Tibial nerve (tissue), 4 donors: ENCODE measurements at regions not wholly inside any gene's neighbourhood (a gene's known extent, or its start where the extent isn't known, plus 50 kb on each side); places are given as distances from the start of the nearest gene placed in this dataset.
"Not testable (repeated sequence)": the region's sequence is repeated elsewhere in the genome, so short reads cannot be mapped to it uniquely, and the experiment has no call there.

ENCODE experiments used
- DNase-seq, 2 donors: peaks; one replicate each; pipeline ENCODE4 v3.0.0-alpha.2; 2019; ENCODE audit warnings: low spot score in 2 of 2
- H3K27ac ChIP-seq, 4 donors: fragments of 200-600 bp; sonication (generic) in 3 of 4; one replicate each; pipeline ENCODE4 v1.5.1; 2017 to 2019; ENCODE audit warnings: mild to moderate bottlenecking in 1 of 4
- H3K27me3 ChIP-seq, 2 donors: fragments of 200-600 bp; sonication (generic) in 1 of 2; one replicate each; pipeline versions ENCODE4 v1.5.1 to v1.6.0; 2017 to 2019
- H3K36me3 ChIP-seq, 3 donors: fragments of 200-600 bp; sonication (generic); one replicate each; pipeline ENCODE4 v1.5.1; 2018 to 2019
- H3K4me1 ChIP-seq, 4 donors: fragments of 200-600 bp; sonication (generic) in 3 of 4; one replicate each; pipeline ENCODE4 v1.5.1; 2017 to 2019
- H3K4me3 ChIP-seq, 4 donors: fragments of 200-600 bp; sonication (generic) in 3 of 4; one replicate each; pipeline ENCODE4 v1.5.1; 2017 to 2019; ENCODE audit warnings: mild to moderate bottlenecking in 1 of 4, moderate library complexity in 1 of 4
- H3K9me3 ChIP-seq, 4 donors: fragments of 200-600 bp; sonication (generic) in 3 of 4; one replicate each; pipeline ENCODE4 v1.5.1; 2017 to 2019
- CTCF ChIP-seq, 5 experiments: fragments of 200-600 bp in 3 of 5; fragments of 450-650 bp in 2 of 5; sonication (generic) in 3 of 5; IDR thresholded peaks; one replicate each; pipeline ENCODE4 v1.5.1; 2016 to 2019; ENCODE audit warnings: antibody characterized with exemption in 5 of 5, mild to moderate bottlenecking in 3 of 5, moderate library complexity in 2 of 5
- EP300 ChIP-seq, 2 donors: sonication (generic); formaldehyde crosslinking; IDR thresholded peaks; one replicate each; pipeline ENCODE4 v1.6.1; 2017; ENCODE audit warnings: antibody characterized with exemption in 2 of 2, mild to moderate bottlenecking in 1 of 2
- POLR2A ChIP-seq, 2 donors: fragments of 450-650 bp; IDR thresholded peaks; one replicate each; pipeline ENCODE4 v1.6.1; 2017; ENCODE audit warnings: antibody characterized with exemption in 2 of 2, mild to moderate bottlenecking in 2 of 2, moderate library complexity in 2 of 2
- WGBS, 2 donors: methylation state at CpG; one replicate each; pipeline ENCODE4 v1.1.5; 2018; 5-methylcytosine and 5-hydroxymethylcytosine counted together

DNA sequence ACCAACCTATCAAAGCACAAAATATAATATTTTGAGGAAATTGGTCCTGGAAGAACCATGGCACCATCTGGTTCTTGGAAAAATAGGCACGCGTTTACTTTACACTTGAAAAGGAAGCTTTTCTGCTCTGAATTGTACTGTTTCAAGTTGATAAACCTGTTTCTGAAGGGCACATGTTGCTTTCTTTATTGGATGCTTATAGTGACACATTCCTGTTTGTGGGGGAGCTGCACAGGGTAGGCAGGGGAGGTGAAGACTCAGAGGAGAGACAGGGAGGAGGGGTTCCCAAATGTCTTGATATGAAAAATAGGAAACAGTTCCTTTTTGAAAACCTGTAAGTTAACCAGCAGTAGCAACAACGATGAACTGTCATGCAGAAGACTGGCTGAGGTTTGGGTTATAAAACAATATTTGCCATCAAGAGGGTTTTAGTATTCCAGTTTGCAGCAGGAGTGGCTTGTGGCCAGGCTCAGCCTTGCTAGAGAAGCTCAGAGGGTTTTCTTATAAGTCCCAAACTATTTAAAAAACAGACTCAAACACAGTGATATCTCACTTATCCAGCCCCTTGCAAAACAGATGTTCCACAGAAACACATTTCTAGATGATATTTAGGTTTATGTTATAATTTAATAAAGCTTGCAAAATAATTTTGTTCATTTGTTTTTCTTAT, 127.0 kb upstream of the MROH9 start:
- Histone ChIP-seq H3K9me3 (no peaks in the 10 kb centered on the region), H3K27me3 (no peaks in the 10 kb centered on the region), H3K4me3 (no peak overlapping the region), H3K27ac (no peak overlapping the region), H3K36me3 (no peaks in the 10 kb centered on the region), H3K4me1 (peaks cover 0 to 13% (median 0%) of the 10 kb centered on the region in 4 donors)
- WGBS, 2 donors = 84 to 87% methylated on average over 3 of the region's 3 CpGs
- no peak for DNase-seq
- TF ChIP-seq POLR2A (IDR thresholded peaks at IDR 0.05) (no peak), EP300 (IDR thresholded peaks at IDR 0.05) (no peak), CTCF (IDR thresholded peaks at IDR 0.05) (no peak)

DNA sequence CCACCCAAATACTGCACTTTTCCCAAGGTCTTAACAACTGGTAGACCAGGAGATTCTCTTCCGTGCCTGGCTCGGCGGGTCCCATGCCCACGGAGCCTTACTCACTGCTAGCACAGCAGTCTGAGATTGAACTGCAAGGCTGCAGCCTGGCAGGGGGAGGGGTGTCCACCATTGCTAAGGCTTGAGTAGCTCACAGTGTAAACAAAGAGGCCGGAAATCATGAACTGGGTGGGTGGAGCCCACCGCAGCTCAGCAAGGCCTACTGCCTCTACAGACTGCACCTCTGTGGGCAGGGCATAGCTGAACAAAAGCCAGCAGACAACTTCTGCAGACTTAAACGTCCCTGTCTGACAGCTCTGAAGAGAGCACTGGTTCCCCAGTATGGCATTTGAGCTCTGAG, 124.3 kb upstream of the MROH9 start:
- not testable (repeated sequence) for H3K4me3 ChIP-seq, H3K27ac ChIP-seq, H3K27me3 ChIP-seq, H3K9me3 ChIP-seq, H3K36me3 ChIP-seq, DNase-seq
- WGBS, 2 donors = 64% methylated on average over 7 of the region's 7 CpGs
- peaks cover 0 to 11% (median 0%) of the 10 kb centered on the region in 4 donors for H3K4me1 ChIP-seq

GRCh38 chr1:170819781-170820180, 115.6 kb upstream of the MROH9 start:
- no peak for DNase-seq
- Histone ChIP-seq H3K9me3 (no peaks in the 10 kb centered on the region), H3K4me3 (no peak overlapping the region), H3K36me3 (no peaks in the 10 kb centered on the region), H3K4me1 (no peaks in the 10 kb centered on the region), H3K27ac (no peak overlapping the region), H3K27me3 (no peaks in the 10 kb centered on the region)
- TF ChIP-seq CTCF (IDR thresholded peaks at IDR 0.05) (no peak), EP300 (IDR thresholded peaks at IDR 0.05) (no peak), POLR2A (IDR thresholded peaks at IDR 0.05) (no peak)
- whole genome bisulfite sequencing, 2 donors = 90 to 91% methylated on average over 2 of the region's 2 CpGs

DNA sequence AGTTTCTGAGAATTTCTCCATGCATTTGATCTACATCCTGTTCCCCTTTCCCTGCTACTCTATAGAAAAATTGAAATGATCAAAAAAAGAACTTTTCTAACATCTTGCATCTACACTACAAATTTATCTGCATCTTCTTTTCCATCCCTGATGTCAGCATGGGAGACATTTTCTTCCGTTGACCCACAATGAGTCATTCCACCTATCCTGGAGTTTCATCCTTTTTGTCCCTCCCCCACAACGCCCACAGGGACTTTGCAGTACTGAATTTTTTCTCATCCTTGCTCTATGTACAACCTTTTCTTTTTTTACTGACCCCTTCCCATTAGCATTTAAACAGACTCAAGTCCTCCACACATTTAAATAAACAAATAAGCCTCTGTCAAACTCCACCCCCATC, 112.2 kb upstream of the MROH9 start:
- no peak overlapping the region for H3K27ac ChIP-seq
- no peaks in the 10 kb centered on the region for H3K27me3 ChIP-seq
- no peaks in the 10 kb centered on the region for H3K9me3 ChIP-seq
- H3K36me3 ChIP-seq = no peaks in the 10 kb centered on the region
- TF ChIP-seq CTCF (IDR thresholded peaks at IDR 0.05) (no peak), POLR2A (IDR thresholded peaks at IDR 0.05) (no peak), EP300 (IDR thresholded peaks at IDR 0.05) (no peak)
- H3K4me1 ChIP-seq = no peaks in the 10 kb centered on the region
- no peak for DNase-seq
- 55 to 68% methylated on average over 2 of the region's 2 CpGs for WGBS, 2 donors
- no peak overlapping the region for H3K4me3 ChIP-seq

DNA sequence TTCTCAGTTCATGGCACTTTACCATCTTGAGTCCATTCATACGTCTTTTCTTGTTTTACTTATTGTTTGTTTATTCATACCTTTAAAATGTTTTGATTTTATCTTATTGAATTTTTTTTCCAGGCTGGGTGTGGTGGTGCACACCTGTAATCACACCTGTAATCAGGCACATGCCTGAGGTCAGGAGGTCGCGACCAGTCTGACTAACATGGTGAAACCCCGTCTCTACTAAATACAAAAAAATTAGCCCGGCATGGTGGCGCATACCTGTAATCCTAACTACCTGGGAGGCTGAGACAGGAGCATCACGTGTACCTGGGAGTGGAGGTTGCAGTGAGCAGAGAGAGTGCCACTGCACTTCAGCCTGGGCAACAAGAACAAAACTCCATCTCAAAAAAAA, 104.1 kb upstream of the MROH9 start:
- Histone ChIP-seq H3K27me3 (no peaks in the 10 kb centered on the region), H3K27ac (no peak overlapping the region), H3K4me3 (no peak overlapping the region), H3K9me3 (no peaks in the 10 kb centered on the region), H3K4me1 (no peaks in the 10 kb centered on the region), H3K36me3 (no peaks in the 10 kb centered on the region)
- no peak for TF ChIP-seq POLR2A (IDR thresholded peaks at IDR 0.05)
- 96 to 97% methylated on average over 7 of the region's 7 CpGs for WGBS, 2 donors
- DNase-seq = no peak

DNA sequence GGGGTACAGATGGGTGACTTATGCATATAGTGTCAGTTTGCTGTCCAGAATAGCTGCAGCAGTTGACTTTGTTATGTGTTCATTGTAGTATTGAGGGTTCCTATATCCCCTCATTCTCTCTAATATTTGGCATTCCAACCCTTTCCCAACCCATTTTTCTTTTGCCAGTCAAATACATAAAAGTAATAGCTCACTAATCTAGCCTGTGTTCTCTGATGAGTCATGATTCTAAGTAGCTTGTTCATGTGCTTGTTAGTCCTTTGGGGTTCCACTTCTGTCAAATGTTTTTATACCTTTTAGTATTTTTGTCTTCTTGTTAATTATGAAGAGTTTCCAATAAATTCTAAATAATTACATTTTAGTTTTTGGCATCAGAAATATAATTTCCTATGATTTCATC, 99.2 kb upstream of the MROH9 start:
- no peak overlapping the region for H3K27ac ChIP-seq
- no peaks in the 10 kb centered on the region for H3K27me3 ChIP-seq
- H3K36me3 ChIP-seq = no peaks in the 10 kb centered on the region
- no peaks in the 10 kb centered on the region for H3K9me3 ChIP-seq
- no peaks in the 10 kb centered on the region for H3K4me1 ChIP-seq
- TF ChIP-seq POLR2A (IDR thresholded peaks at IDR 0.05) (no peak), EP300 (IDR thresholded peaks at IDR 0.05) (no peak), CTCF (IDR thresholded peaks at IDR 0.05) (no peak)
- DNase-seq = no peak
- H3K4me3 ChIP-seq = no peak overlapping the region
